ENCODE measurements at regions not wholly inside any gene's neighbourhood (a gene's known extent, or its start where the extent isn't known, plus 50 kb on each side); places are given as distances from the start of the nearest gene placed in this dataset.

GRCh38 chr3:74564560-74564959 lies 49.9 kb downstream of the CNTN3 start:
- DNase-seq, result no peak

DNA sequence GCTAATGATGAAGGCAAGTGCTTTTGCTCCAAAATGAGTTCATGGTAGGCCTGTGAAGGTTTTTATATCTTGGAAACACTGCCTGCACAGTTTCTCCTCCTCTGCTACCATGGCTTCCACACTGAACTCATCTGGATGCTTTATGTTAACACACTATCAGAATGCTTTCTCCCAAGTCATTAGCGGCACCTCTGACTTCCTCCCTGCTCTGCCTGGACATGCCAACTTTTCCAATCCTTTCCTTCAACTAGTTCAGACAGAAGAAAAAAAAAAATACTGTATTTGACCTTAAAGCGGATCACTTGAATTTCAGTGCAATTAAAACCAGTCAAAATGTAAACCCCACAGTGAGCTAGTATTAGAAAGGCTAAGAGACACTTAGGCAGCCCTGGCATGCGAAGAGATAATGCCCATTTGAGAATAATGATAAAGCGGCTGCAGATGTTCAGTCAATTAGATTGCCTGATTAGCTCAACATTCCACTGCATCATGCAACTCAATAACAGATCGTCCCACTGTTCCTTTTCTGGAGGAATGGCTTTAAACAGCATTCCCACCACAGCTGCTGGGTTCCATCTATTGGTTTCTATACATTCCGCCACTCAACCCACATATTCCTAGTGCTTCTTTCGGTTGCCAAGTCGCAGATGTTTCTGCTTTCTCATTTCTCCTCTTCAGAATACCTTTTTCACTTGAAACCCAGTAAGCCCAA lies 51.7 kb downstream of the CNTN3 start:
- no peak for DNase-seq

DNA sequence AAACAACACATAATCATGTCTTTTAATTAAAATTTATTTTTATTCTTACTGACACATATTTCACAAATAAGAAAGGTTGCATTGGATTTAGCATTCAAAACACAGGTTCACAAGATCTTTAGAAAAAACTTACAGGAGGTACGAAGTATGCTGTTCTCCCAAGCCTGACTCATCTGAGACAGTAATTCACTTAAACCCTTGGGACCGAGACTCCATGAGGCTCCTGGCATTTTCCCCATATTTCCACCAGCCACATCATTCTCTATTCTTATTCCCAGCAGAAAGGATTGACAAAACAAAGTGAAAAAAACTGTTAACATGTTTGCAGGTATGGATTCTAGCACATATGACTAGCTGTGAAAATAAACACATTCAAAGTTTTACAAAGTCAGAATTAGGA lies 52.6 kb downstream of the CNTN3 start:
- DNase-seq, result no peak

DNA sequence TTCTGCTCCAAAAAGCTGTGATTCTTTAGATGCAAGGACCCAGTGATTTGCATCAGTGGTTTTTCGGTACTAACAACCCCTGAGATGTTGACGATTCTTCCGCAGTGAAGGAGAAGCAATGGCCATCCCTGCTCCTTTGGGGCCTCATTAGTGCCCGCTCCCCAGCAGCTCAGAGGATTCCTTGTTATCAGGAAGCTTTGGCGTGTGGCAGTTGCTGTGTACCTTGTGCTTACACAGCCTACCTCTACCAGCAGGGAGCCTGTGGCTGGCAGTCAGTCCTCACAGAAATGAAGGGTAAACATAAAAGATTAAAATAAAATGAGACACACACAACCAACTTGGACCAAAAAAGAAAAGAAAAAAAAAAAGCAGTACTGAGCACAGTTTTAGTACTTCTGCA lies 55.2 kb downstream of the CNTN3 start:
- no peak for DNase-seq

DNA sequence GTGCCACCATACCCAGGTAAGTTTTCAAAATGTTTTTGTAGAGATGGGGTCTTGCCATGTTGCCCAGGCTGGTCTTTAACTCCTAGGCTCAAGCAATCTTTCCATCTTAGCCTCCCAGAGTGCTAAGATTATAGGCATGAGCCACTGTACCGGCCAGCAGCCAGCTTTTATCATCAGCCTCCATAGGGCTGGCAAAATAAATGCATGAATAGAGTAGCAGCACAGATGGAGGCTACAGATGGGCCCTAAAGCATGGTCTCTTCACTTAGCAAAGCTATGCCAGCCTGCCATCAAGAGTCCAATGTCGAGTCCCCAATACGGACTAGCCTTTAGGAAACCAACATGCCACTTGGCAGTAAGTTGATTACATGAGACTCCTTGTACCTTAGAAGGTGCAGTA lies 63.8 kb downstream of the CNTN3 start:
- no peak for DNase-seq

- no peak for DNase-seq
Observed at GRCh38 chr3:74546426-74546825, 68.0 kb downstream of the CNTN3 start.

GRCh38 chr3:74542441-74542840 lies 72.0 kb downstream of the CNTN3 start:
- DNase-seq, result no peak

DNA sequence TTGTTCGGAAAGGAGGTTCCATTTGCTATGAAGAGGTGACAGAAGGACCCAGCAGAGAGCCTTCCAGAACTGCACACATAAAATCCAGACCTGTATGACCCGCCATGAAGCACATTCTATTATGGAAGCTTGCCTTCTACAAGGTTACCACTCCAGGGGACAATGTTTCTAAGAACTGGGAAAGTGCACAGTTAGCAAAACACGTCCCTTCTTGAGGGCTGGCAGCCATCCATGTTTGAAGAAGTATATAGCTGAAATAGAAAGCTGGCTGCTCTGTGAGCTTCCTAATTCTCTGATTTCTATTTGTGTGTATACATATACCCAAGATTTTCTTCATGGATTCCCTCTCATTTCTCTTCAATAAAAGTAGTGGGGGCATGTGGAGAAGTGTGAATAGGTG lies 74.6 kb downstream of the CNTN3 start:
- no peak for DNase-seq

- DNase-seq, result no peak
Observed at GRCh38 chr3:74538669-74539068, 75.8 kb downstream of the CNTN3 start.

- no peak for DNase-seq
Observed at GRCh38 chr3:74537857-74538256, 76.6 kb downstream of the CNTN3 start.

DNA sequence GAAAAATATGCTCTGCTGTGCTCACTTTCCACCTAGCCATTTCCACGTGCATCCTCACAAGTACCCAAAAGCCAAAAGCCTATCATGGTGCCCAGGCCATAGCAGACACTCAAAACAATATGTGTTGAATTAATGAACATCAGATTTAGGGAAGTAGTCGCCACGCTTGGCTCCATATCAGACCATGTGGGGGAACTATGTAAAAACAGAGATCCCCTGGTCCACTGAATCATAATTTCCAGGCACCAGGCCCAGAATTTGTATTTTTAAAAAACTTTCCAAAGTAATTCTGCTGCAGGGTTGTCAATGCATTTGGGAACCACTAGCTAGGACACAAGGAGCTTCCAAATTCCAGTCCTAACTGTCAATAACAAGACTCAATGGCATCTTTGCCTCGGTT lies 77.3 kb downstream of the CNTN3 start:
- DNase-seq, result no peak

- no peak for DNase-seq
Observed at GRCh38 chr3:74535281-74535680, 79.2 kb downstream of the CNTN3 start.

GRCh38 chr3:74534611-74535010 lies 79.8 kb downstream of the CNTN3 start:
- DNase-seq, result no peak

GRCh38 chr3:74532446-74532845 lies 82.0 kb downstream of the CNTN3 start:
- no peak for DNase-seq

- no peak for DNase-seq
Observed at GRCh38 chr3:74531491-74531890, 83.0 kb downstream of the CNTN3 start.

DNA sequence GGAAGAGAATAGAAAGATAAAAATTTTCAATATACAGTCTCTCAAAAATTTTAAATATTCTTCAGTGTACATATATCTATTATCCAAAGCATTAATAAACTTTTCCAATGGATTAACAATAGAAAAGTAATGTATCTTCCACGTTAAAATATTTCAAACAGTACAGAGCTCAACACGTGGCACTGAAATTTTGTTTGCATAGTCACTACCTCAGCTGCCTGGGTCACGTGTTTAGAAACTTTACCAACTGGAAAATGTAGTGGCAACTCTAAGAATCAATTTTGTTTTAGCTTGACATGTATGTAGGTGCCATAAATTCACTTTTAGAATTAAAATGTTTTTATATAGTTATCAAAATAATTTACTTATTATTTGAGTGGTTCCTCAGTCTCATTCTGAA lies 85.3 kb downstream of the CNTN3 start:
- DNase-seq, result no peak

- no peak for DNase-seq
Observed at GRCh38 chr3:74527566-74527965, 86.9 kb downstream of the CNTN3 start.

DNA sequence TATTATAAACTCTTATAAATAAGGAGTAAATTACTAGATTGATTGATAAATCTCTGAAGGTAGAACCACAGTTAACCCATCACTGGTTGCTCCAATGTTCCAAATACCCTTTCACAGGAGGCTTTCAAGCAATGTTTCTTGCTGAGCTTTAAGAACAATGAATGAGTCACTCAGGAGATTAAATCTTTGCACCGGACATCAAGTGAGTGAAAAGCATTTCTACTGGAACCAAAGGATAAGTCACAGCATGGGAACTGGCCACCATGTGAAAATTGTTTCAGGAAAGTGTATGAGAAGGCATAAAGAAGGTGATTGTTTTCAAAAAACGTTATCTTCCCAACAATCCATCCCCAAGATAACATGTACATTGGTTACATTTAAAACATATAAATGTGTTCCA lies 90.6 kb downstream of the CNTN3 start:
- no peak for DNase-seq

GRCh38 chr3:74520895-74521294 lies 93.6 kb downstream of the CNTN3 start:
- no peak for DNase-seq

- DNase-seq, result no peak
Observed at GRCh38 chr3:74518610-74519009, 95.8 kb downstream of the CNTN3 start.

- DNase-seq, result no peak
Observed at GRCh38 chr3:74516019-74516418, 98.4 kb downstream of the CNTN3 start.

DNA sequence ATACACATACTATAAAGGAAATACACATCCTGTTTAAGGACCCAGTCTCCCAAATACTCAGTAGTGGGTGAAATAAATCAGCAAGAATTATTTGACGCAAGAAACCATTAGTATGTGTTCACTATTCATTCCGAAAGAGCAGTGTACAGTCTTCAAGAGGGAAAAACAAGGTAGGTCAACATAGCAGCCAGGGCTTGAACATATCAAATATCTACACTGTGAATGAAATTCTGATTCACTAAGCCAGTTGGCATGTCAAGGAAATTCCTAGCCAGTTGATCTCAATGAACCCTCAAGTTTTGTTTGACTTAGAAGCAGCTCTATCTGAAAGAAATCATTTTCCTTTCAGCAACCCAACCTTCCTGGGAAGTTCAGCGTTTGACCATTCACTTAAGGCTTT lies 99.0 kb downstream of the CNTN3 start:
- no peak for DNase-seq

GRCh38 chr3:74511078-74511477 lies 103.4 kb downstream of the CNTN3 start:
- no peak for DNase-seq

GRCh38 chr3:74510261-74510818 lies 104.1 kb downstream of the CNTN3 start:
- DNase-seq, result no peak

DNA sequence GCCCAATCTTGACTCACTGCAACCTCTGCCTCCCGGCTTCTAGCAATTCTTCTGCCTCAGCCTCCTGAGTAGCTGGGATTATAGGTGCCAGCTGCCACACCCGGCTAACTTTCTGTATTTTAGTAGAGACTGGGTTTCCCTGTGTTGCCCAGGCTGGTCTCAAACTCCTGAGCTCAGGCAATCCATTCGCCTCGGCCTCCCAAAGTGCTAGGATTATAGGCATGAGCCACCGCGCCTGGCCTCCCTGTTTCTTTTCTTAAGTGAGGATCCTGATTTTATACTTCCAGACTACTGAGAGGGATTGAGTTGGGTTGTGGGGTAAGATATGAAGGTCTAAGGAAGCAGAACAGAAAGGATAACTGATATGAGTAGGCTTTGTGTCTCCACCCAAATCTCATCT lies 106.8 kb downstream of the CNTN3 start:
- no peak for DNase-seq
